ENCODE measurements at regions not wholly inside any gene's neighbourhood (a gene's known extent, or its start where the extent isn't known, plus 50 kb on each side); places are given as distances from the start of the nearest gene placed in this dataset.
A peak's percentile ranks its signal among the peaks of the same experiment; 100 is the strongest.
"Not testable (repeated sequence)": the region's sequence is repeated elsewhere in the genome, so short reads cannot be mapped to it uniquely, and the experiment has no call there.

GRCh38 chr12:69131077-69131476 is 108.3 kb upstream of the CPSF6 start:
- DNase-seq (no peak), ATAC-seq (no peak)

DNA sequence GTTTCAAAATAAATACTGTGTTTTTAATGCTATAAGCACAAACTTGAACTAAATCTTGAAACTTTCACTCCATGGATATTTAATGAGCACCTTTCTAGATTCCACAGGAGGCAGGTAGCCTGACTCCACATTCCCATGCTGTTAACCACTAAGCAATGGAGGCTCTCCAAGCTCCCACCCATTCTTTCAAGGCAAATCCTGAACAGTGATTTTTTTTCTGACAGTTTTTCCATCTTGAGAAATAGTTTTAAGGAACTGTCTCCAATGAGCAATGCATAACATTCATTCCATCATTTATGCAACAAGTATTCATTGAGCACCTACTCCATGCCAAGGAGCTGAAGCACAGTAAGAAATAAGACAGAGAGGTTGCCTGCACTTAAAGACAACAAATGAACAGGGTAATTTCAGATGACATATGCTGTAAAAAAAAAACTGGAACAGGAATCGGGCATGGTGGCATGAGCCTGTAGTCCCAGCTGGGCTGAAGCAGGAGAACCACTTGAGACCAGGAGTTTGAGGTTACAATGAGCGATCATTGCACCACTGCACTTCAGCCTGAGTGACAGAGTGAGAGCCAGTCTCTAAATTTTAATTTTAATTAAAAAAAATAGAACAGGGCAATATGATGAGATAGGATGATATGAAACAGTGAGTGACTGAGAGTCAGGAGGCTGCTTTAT is 102.3 kb upstream of the CPSF6 start:
- ATAC-seq = no peak
- no peak for DNase-seq

- no peak for ATAC-seq
- no peak for DNase-seq
Observed at GRCh38 chr12:69141074-69141473, 98.3 kb upstream of the CPSF6 start.

- ATAC-seq = no peak
- no peak for DNase-seq
Observed at GRCh38 chr12:69149270-69149669, 90.1 kb upstream of the CPSF6 start.

DNA sequence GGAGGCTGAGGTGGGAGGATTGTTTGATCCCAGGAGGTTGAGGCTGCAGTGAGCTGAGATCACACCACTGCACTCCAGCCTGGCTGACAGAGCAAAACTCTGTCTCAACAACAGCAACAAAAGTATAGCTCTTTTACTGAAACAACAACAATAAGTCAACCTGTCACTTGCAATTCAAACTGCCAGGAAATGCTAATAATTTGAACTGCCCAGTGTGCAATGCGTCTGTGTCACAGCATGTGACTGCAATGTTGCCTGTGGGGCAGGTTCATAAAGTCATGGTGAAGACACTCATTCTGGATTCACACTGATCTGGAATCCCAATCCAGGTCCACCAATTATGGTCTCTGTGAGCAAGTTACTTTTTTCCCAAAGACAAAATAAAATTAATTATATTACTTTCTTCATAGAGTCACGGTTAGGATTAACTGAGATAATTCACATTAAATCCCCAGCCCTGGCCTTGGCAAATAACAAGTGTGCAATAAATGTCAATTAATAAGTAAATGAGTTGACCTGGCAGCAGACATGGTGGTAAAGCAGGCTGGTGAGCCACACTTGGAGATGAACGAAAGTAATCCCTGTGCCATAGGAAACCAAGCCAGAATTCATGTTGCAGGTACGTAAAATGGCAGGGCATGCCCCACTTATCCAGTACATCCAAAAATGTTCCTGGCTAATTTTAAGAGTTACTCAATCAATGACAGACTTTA is 89.1 kb upstream of the CPSF6 start:
- DNase-seq (no peak), ATAC-seq (no peak)

- no peak for DNase-seq
- no peak for ATAC-seq
Observed at GRCh38 chr12:69150796-69151127, 88.6 kb upstream of the CPSF6 start.

- DNase-seq (no peak), ATAC-seq (no peak)
Observed at GRCh38 chr12:69151254-69151764, 88.1 kb upstream of the CPSF6 start.

- peak; percentile 62 for ATAC-seq
Observed at GRCh38 chr12:69154585-69155363, 84.6 kb upstream of the CPSF6 start.

GRCh38 chr12:69157023-69157655 is 82.2 kb upstream of the CPSF6 start:
- DNase-seq (peak; percentile 97), ATAC-seq (peak; percentile 83)

More at GRCh38 chr12:69154585-69155363, 84.6 kb upstream of the CPSF6 start:
- peak; percentile 81 for DNase-seq

- ATAC-seq (peak; percentile 72), DNase-seq (peak; percentile 38)
Observed at GRCh38 chr12:69161829-69162228, 77.5 kb upstream of the CPSF6 start.

DNA sequence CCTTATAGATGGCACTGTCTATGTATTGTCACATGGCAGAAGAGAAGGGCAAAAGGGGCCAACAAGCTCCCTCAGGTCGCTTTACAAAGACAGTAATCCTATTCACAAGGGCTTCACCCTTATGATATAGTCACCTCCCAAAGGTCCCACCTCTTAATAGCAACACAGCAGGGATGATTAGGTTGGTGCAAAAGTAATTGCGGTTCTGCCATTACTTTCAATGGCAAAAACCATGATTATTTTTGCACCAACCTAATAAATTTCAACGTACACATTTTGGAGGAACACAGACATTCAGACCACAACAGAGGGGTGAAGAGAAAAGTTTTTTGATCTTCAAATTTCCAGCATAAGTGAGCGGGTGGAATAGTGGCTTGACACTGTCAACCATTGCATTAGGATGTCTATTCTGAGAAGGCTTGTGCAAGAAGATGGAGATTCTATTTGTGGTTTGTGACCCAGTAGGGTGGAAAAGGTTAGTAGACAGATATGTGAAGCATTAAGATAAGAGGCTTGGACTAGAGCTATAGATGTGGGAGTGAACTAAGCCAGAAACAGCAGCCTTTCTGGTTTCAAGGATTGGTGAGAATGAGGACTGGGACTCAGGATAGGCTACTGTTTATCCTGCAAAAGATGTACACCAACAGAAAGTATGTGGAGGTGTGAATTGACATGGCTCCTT is 75.5 kb upstream of the CPSF6 start:
- peak; percentile 57 for ATAC-seq
- no peak for DNase-seq

DNA sequence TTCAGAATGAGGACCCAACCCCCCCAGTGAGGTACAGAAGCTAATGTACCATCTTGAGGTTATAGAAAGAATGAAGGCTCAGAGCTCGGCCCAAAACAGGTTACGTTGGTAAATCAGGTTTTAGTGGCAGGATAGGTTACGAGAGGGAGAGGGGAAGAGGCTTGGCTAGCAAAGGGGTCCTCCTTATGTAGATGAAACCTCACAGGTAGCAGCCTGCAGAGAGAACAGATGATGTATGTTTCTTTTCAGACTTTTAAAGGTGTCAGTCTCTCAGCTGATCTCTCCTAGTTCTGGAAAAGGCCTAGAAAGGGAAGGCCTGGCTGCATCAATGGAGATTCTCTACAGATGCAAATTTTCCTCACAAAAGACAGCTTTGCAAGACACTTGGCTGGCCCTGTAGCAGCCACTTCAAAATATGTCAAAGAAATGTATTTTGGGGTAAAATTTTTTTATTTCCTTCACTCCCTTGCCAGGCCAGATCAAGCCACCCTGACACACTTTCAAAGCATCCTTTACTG is 71.7 kb upstream of the CPSF6 start:
- no peak for DNase-seq
- ATAC-seq = no peak

DNA sequence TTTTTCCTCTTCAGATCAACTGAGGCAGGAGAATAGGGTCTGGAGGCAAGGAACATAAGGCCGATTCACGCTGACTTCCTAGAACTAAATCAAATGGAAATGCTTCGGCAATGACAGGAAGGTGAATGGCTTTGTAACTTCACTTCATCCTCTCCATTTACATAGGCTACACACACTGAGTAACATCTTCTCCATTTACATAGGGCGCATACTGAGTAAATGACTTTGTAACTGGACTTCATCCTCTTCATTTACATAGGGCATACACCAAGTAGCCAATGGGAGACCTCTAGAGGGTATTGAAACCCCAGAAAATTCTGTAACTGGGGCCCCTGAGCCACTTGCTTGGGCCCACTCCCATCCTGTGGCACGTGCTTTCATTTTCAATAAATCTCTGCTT is 71.0 kb upstream of the CPSF6 start:
- ATAC-seq = no peak

GRCh38 chr12:69168828-69169227 is 70.5 kb upstream of the CPSF6 start:
- no peak for ATAC-seq
- no peak for DNase-seq

More for the DNA sequence above, 71.0 kb upstream of the CPSF6 start:
- DNase-seq = no peak

DNA sequence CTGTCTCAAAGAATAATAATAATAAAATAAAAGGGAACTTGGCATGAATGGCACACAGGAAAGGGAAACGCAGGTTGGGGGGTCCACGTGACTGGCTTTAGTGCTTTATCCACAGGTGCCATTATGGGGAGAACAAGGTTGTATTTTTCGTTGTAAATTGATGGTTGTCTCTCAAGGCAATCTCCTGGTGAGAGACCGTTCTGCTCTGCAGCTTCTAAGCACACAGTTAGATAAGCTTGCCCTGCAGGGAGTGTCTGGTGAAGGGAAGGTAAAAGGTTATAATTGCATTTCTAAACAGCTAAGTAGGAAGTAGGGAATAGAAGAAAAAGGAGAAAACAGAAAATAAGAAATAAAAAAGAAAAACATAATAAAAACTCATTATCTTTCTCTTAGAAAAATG is 69.1 kb upstream of the CPSF6 start:
- ATAC-seq = no peak
- DNase-seq = no peak

DNA sequence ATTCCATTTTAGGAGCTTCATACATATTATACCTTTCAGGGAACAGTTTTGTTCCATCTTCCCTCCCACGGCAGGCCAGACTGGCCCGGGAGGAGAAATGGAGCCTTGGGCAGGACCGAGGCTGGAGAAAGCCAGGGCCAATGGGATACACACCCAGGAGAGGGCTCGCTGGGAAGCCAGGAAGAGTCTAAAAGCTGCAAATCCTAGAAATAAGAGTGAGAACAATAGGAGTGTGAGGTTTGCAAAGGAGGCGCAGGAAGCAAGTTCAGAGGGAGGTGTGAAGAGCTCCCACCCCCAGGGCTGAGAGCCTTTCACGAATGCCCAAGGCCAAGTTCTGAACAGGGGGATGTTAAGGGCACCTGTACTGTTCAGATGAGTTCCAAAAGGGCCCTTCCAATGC is 67.5 kb upstream of the CPSF6 start:
- DNase-seq (no peak), ATAC-seq (no peak)

- no peak for DNase-seq
- ATAC-seq = no peak
Observed at GRCh38 chr12:69172491-69172890, 66.9 kb upstream of the CPSF6 start.

GRCh38 chr12:69173368-69173767 is 66.0 kb upstream of the CPSF6 start:
- no peak for DNase-seq
- no peak for ATAC-seq

DNA sequence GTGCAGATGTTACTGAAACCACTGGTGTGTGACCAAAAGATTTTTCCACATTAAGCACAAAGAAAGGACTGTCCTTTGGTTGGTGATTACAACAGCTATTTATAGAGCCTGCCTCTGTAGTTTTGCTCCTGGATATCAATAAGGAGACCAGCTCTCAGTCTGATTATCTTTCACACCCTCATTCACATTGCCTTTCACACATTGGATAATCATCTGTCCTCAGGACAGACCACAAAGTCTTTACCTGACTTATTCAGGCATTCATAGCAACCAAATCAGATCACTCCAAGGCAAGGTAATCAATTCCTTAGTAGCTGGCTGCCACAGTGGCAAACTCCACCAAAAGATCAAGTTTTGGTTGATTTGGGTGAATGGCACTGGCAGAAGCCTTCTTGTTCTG is 59.6 kb upstream of the CPSF6 start:
- ATAC-seq (no peak), DNase-seq (no peak)

DNA sequence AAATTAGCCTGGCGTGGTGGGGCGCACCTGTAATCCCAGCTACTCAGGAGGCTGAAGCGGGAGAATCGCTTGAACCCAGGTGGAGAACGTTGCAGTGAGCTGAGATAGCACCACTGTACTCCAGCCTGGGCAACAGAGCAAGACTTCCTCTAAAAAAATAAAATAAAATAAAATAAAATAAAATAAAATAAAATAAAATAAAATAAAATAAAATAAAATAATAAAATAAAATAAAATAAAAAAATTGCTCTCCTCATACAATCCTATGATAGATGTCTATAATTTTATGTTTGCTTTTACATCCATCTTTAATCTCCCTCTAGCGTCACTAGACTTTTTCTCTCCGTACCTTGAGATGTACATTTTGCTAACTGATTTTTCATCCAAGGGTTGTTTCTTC is 51.8 kb upstream of the CPSF6 start:
- DNase-seq, ATAC-seq: not testable (repeated sequence)

DNA sequence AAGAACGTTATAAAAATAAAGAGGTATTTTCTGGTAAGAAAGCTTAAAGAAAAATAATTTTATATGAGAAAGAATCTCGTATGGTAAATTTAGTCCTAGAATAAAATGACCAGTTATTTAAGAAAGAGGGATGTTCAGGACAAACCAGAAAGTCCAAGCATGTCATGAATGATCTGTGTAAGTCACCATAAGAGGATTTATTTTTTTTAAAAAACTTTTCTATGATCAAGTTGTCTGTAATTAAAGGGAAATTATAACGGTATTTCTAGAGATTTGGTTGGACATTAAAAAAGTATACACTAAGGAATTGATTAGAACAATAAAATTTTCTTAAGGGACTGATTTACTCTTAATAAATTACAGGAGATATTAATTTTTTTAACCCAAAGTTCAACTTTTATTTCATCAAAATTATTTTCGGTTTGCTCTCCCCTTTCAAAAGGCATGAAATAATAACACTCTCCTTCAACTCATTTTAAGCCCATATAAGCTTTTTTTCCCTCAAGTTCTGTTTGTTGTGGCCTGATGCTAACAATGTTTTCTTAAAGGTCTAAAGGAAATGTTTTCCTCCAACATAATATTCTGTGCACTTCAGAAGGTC is 49.9 kb upstream of the CPSF6 start:
- no peak for ATAC-seq

More for the DNA sequence above, 49.9 kb upstream of the CPSF6 start:
- DNase-seq = no peak
